ENCODE measurements at regions not wholly inside any gene's neighbourhood (a gene's known extent, or its start where the extent isn't known, plus 50 kb on each side); places are given as distances from the start of the nearest gene placed in this dataset.

- Histone ChIP-seq H3K27ac (no peak overlapping the region), H3K4me3 (ENCODE audit: low read depth, low read length) (no peak overlapping the region), H3K4me2 (ENCODE audit: low read length) (no peak overlapping the region), H3K9me3 (ENCODE audit: control insufficient read depth, low read length) (no peaks in the 10 kb centered on the region), H3K36me3 (ENCODE audit: control insufficient read depth, insufficient read depth, low read length) (no peaks in the 10 kb centered on the region), H2AFZ (no peak overlapping the region), H3K79me2 (no peaks in the 10 kb centered on the region), H3K4me1 (no peaks in the 10 kb centered on the region), H3K27me3 (ENCODE audit: control insufficient read depth, insufficient read depth, low read length) (no peaks in the 10 kb centered on the region), H3K9ac (no peak overlapping the region)
- TF ChIP-seq CTCF (IDR thresholded peaks at IDR 0.05), result no peak
Observed at GRCh38 chr12:31906557-31907301, 52.5 kb upstream of the RESF1 start.

- H3K27ac ChIP-seq, result no peak overlapping the region
- no peak overlapping the region for H2AFZ ChIP-seq
- TF ChIP-seq CTCF (IDR thresholded peaks at IDR 0.05), result no peak
- no peaks in the 10 kb centered on the region for H3K27me3 ChIP-seq (ENCODE audit: control insufficient read depth, insufficient read depth, low read length)
- no peak overlapping the region for H3K9ac ChIP-seq
- no peak overlapping the region for H3K4me3 ChIP-seq (ENCODE audit: low read depth, low read length)
- H3K4me2 ChIP-seq (ENCODE audit: low read length), result no peak overlapping the region
- no peaks in the 10 kb centered on the region for H3K79me2 ChIP-seq
- no peaks in the 10 kb centered on the region for H3K36me3 ChIP-seq (ENCODE audit: control insufficient read depth, insufficient read depth, low read length)
- no peaks in the 10 kb centered on the region for H3K9me3 ChIP-seq (ENCODE audit: control insufficient read depth, low read length)
- H3K4me1 ChIP-seq, result peaks cover 4% of the 10 kb centered on the region
Observed at GRCh38 chr12:31903025-31903424, 56.2 kb upstream of the RESF1 start.

GRCh38 chr12:31900271-31900670 lies 58.9 kb upstream of the RESF1 start:
- no peak overlapping the region for H3K27ac ChIP-seq
- no peak for TF ChIP-seq CTCF (IDR thresholded peaks at IDR 0.05)
- H3K79me2 ChIP-seq, result no peaks in the 10 kb centered on the region
- H3K4me2 ChIP-seq (ENCODE audit: low read length), result no peak overlapping the region
- H3K9me3 ChIP-seq (ENCODE audit: control insufficient read depth, low read length), result no peaks in the 10 kb centered on the region
- no peak overlapping the region for H2AFZ ChIP-seq
- H3K4me3 ChIP-seq (ENCODE audit: low read depth, low read length), result no peak overlapping the region
- no peaks in the 10 kb centered on the region for H3K36me3 ChIP-seq (ENCODE audit: control insufficient read depth, insufficient read depth, low read length)
- H3K9ac ChIP-seq, result no peak overlapping the region
- H3K4me1 ChIP-seq, result peaks cover 12% of the 10 kb centered on the region
- H3K27me3 ChIP-seq (ENCODE audit: control insufficient read depth, insufficient read depth, low read length), result no peaks in the 10 kb centered on the region

GRCh38 chr12:31899109-31899508 lies 60.1 kb upstream of the RESF1 start:
- peaks cover 12% of the 10 kb centered on the region for H3K4me1 ChIP-seq
- H3K9ac ChIP-seq, result no peak overlapping the region
- H3K4me3 ChIP-seq (ENCODE audit: low read depth, low read length), result no peak overlapping the region
- H3K36me3 ChIP-seq (ENCODE audit: control insufficient read depth, insufficient read depth, low read length), result no peaks in the 10 kb centered on the region
- no peak overlapping the region for H3K27ac ChIP-seq
- H3K79me2 ChIP-seq, result no peaks in the 10 kb centered on the region
- no peaks in the 10 kb centered on the region for H3K9me3 ChIP-seq (ENCODE audit: control insufficient read depth, low read length)
- no peak for TF ChIP-seq CTCF (IDR thresholded peaks at IDR 0.05)
- H2AFZ ChIP-seq, result peak overlapping the region; percentile 9
- H3K27me3 ChIP-seq (ENCODE audit: control insufficient read depth, insufficient read depth, low read length), result no peaks in the 10 kb centered on the region
- H3K4me2 ChIP-seq (ENCODE audit: low read length), result no peak overlapping the region
